Heart left ventricle (tissue), 13 donors: ENCODE measurements at regions not wholly inside any gene's neighbourhood (a gene's known extent, or its start where the extent isn't known, plus 50 kb on each side); places are given as distances from the start of the nearest gene placed in this dataset.

Source experiments
- CTCF ChIP-seq, 12 donors: fragments of 200-600 bp; sonication (generic) in 4 of 12; IDR thresholded peaks; one replicate each; pipeline versions ENCODE4 v1.5.0 to v1.8.0; 2018 to 2022; ENCODE audit warnings: antibody characterized with exemption in 12 of 12, mild to moderate bottlenecking in 5 of 12
- POLR2A ChIP-seq, 2 donors: fragments of 450-650 bp; IDR thresholded peaks; one replicate each; pipeline ENCODE4 v1.6.1; 2017; ENCODE audit warnings: antibody characterized with exemption in 2 of 2, mild to moderate bottlenecking in 2 of 2, moderate library complexity in 2 of 2
- donor health status: ischemic (EF 13 %, LVEDD 7.1; RV severe dilation, severe dysfunction).
- donor health status: DM: no; HTN: yes; CAD: no.
- donor health status: DM: no; HTN: no; CAD: no.
- donor health status: ischemic (EF 25% LVEDD 6.9; RV normal size, moderate dysfunction).
- donor health status: ischemic (EF 25% LVEDD 5.7; RV mildly dilated, moderate dysfunction).
- donor health status: ischemic (EF 35%, LVEDD 5.7; RV mildly dilated, moderate dysfunction).
- donor health status: nonischemic (EF 11% LVEDD 7.7; RV severe dilation, severe dysfunction).
- donor health status: DM: yes; HTN: yes; CAD: no.
- donor health status: PGD.
- donor health status: ischemic (EF 29% LVEDD 5.4; RV normal size, mild dysfunction).
- donor health status: nonischemic (EF 23%, LVEDD 6.1; RV moderate dilation, normal function).

- TF ChIP-seq CTCF (IDR thresholded peaks at IDR 0.05): no peak
- no peak for TF ChIP-seq POLR2A (IDR thresholded peaks at IDR 0.05)
These were observed 123.9 kb upstream of the DUSP10 start for GRCh38 chr1:221865808-221866207.
